ENCODE measurements at regions not wholly inside any gene's neighbourhood (a gene's known extent, or its start where the extent isn't known, plus 50 kb on each side); places are given as distances from the start of the nearest gene placed in this dataset.

GRCh38 chr17:53724726-53725125 lies 98.0 kb upstream of the KIF2B start:
- TF ChIP-seq, protein P1, sequence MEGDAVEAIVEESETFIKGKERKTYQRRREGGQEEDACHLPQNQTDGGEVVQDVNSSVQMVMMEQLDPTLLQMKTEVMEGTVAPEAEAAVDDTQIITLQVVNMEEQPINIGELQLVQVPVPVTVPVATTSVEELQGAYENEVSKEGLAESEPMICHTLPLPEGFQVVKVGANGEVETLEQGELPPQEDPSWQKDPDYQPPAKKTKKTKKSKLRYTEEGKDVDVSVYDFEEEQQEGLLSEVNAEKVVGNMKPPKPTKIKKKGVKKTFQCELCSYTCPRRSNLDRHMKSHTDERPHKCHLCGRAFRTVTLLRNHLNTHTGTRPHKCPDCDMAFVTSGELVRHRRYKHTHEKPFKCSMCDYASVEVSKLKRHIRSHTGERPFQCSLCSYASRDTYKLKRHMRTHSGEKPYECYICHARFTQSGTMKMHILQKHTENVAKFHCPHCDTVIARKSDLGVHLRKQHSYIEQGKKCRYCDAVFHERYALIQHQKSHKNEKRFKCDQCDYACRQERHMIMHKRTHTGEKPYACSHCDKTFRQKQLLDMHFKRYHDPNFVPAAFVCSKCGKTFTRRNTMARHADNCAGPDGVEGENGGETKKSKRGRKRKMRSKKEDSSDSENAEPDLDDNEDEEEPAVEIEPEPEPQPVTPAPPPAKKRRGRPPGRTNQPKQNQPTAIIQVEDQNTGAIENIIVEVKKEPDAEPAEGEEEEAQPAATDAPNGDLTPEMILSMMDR (conservative IDR thresholded peaks at IDR 0.05 in 1 of 2, IDR thresholded peaks at IDR 0.05 in 1 of 2; ENCODE audit: low read depth in 1 of 2, low read length in 2 of 2), result no peak
- no peak for TF ChIP-seq EZH2 (IDR thresholded peaks at IDR 0.05; ENCODE audit: low read length, missing control alignments)
